Fibroblast of lung (primary cell): ENCODE measurements at regions not wholly inside any gene's neighbourhood (a gene's known extent, or its start where the extent isn't known, plus 50 kb on each side); places are given as distances from the start of the nearest gene placed in this dataset.
"Not testable (repeated sequence)": the region's sequence is repeated elsewhere in the genome, so short reads cannot be mapped to it uniquely, and the experiment has no call there.

ENCODE experiments used
- DNase-seq, 2 donors: peaks; one replicate each; pipeline versions ENCODE4 v3.0.0 to v3.0.0-alpha.2; 2010; ENCODE audit warnings: low read depth in 2 of 2
- H2AFZ ChIP-seq: 2 replicates; pipeline ENCODE4 v1.5.1; 2012; ENCODE audit warnings: low read length, control low read depth, inconsistent platforms
- H3K27ac ChIP-seq: 2 replicates; pipeline ENCODE4 v1.5.1; 2011; ENCODE audit warnings: low read length, control low read depth; ENCODE audit not compliant: insufficient read depth
- H3K27me3 ChIP-seq: 2 replicates; pipeline ENCODE4 v1.5.1; 2011; ENCODE audit warnings: mild to moderate bottlenecking, low read length; ENCODE audit not compliant: control insufficient read depth, insufficient read depth
- H3K36me3 ChIP-seq: 2 replicates; pipeline ENCODE4 v1.5.1; 2011; ENCODE audit warnings: low read length; ENCODE audit not compliant: control insufficient read depth, insufficient read depth
- H3K4me1 ChIP-seq: 2 replicates; pipeline ENCODE4 v1.5.1; 2011; ENCODE audit warnings: low read length; ENCODE audit not compliant: control insufficient read depth, insufficient read depth; ENCODE audit errors: extremely low read depth
- H3K4me2 ChIP-seq: 2 replicates; pipeline ENCODE4 v1.5.1; 2011; ENCODE audit warnings: low read length, control low read depth; ENCODE audit not compliant: insufficient read depth; ENCODE audit errors: extremely low read depth
- H3K4me3 ChIP-seq, 4 experiments: fragments of 200-600 bp in 1 of 4; sonication (generic) in 1 of 4; replicated peaks in 1 of 4; 2 replicates each; pipeline ENCODE4 v1.5.1; 2011 to 2016; ENCODE audit warnings: low read length in 4 of 4, low read depth in 3 of 4, mild to moderate bottlenecking in 3 of 4, control low read depth in 2 of 4, inconsistent platforms in 1 of 4, mixed read lengths in 1 of 4; ENCODE audit not compliant: insufficient read depth in 1 of 4; ENCODE audit errors: control extremely low read depth in 1 of 4
- H3K79me2 ChIP-seq: 2 replicates; pipeline ENCODE4 v1.5.1; 2012; ENCODE audit warnings: mild to moderate bottlenecking, low read length, inconsistent platforms; ENCODE audit not compliant: control insufficient read depth, insufficient read depth
- H3K9ac ChIP-seq: 2 replicates; pipeline ENCODE4 v1.5.1; 2011; ENCODE audit warnings: mild to moderate bottlenecking, low read length, control low read depth; ENCODE audit not compliant: insufficient read depth
- H3K9me3 ChIP-seq: 2 replicates; pipeline ENCODE4 v1.5.1; 2012; ENCODE audit warnings: low read depth, low read length; ENCODE audit not compliant: control insufficient read depth, insufficient read depth
- H4K20me1 ChIP-seq: 2 replicates; pipeline ENCODE4 v1.5.1; 2011; ENCODE audit warnings: low read length; ENCODE audit not compliant: control insufficient read depth, insufficient read depth; ENCODE audit errors: extremely low read depth
- CTCF ChIP-seq, 2 donors: IDR thresholded peaks in 1 of 2; conservative IDR thresholded peaks in 1 of 2; 1 replicate in 1 of 2; 2 replicates in 1 of 2; pipeline ENCODE4 v1.5.1; 2011 to 2012; ENCODE audit warnings: low read length in 2 of 2, control low read depth in 1 of 2, inconsistent platforms in 1 of 2, low read depth in 1 of 2, mild to moderate bottlenecking in 1 of 2
- EZH2 ChIP-seq: IDR thresholded peaks from 2 replicates; pipeline ENCODE4 v1.5.1; 2012; ENCODE audit warnings: low read length, control low read depth, mild to moderate bottlenecking; ENCODE audit errors: missing control alignments

- Histone ChIP-seq H3K4me2 (no peak overlapping the region), H3K9me3 (no peaks in the 10 kb centered on the region), H3K4me1 (no peaks in the 10 kb centered on the region), H3K79me2 (no peaks in the 10 kb centered on the region), H4K20me1 (no peaks in the 10 kb centered on the region), H2AFZ (no peak overlapping the region), H3K27ac (no peak overlapping the region), H3K36me3 (no peaks in the 10 kb centered on the region), H3K9ac (no peak overlapping the region), H3K4me3 (no peak overlapping the region), H3K27me3 (no peaks in the 10 kb centered on the region)
- no peak for DNase-seq
- no peak for TF ChIP-seq EZH2
- no peak for TF ChIP-seq CTCF (conservative IDR thresholded peaks at IDR 0.05 in 1 of 2, IDR thresholded peaks at IDR 0.05 in 1 of 2; ENCODE audit: low read depth in 1 of 2, low read length in 2 of 2)
Observed at GRCh38 chr22:22755778-22756100, 111.3 kb downstream of the GGTLC2 start.

GRCh38 chr22:22756109-22756508 lies 111.7 kb downstream of the GGTLC2 start:
- no peaks in the 10 kb centered on the region for H3K27me3 ChIP-seq
- H2AFZ ChIP-seq = no peak overlapping the region
- no peaks in the 10 kb centered on the region for H4K20me1 ChIP-seq
- TF ChIP-seq EZH2 = no peak
- TF ChIP-seq CTCF (conservative IDR thresholded peaks at IDR 0.05 in 1 of 2, IDR thresholded peaks at IDR 0.05 in 1 of 2; ENCODE audit: low read depth in 1 of 2, low read length in 2 of 2) = no peak
- H3K4me3 ChIP-seq = no peak overlapping the region
- no peak overlapping the region for H3K9ac ChIP-seq
- no peaks in the 10 kb centered on the region for H3K4me1 ChIP-seq
- no peaks in the 10 kb centered on the region for H3K79me2 ChIP-seq
- no peaks in the 10 kb centered on the region for H3K9me3 ChIP-seq
- H3K27ac ChIP-seq = no peak overlapping the region
- no peaks in the 10 kb centered on the region for H3K36me3 ChIP-seq
- no peak overlapping the region for H3K4me2 ChIP-seq
- DNase-seq = no peak

- H3K4me3 ChIP-seq, H4K20me1 ChIP-seq, H3K4me2 ChIP-seq: not testable (repeated sequence)
Observed at GRCh38 chr22:22756551-22757201, 112.3 kb downstream of the GGTLC2 start.

GRCh38 chr22:22758101-22758807 lies 113.8 kb downstream of the GGTLC2 start:
- H3K9me3 ChIP-seq, H3K27ac ChIP-seq, H3K4me2 ChIP-seq, H4K20me1 ChIP-seq, H3K27me3 ChIP-seq, DNase-seq, H2AFZ ChIP-seq, H3K4me1 ChIP-seq, H3K4me3 ChIP-seq, H3K79me2 ChIP-seq, H3K36me3 ChIP-seq, H3K9ac ChIP-seq: not testable (repeated sequence)

More at GRCh38 chr22:22756551-22757201, 112.3 kb downstream of the GGTLC2 start:
- H3K4me1 ChIP-seq, H3K36me3 ChIP-seq, H3K27ac ChIP-seq, DNase-seq, H3K9ac ChIP-seq, H2AFZ ChIP-seq, H3K79me2 ChIP-seq, H3K27me3 ChIP-seq, H3K9me3 ChIP-seq: not testable (repeated sequence)
